Retinal pigment epithelial cell (primary cell): ENCODE measurements at regions not wholly inside any gene's neighbourhood (a gene's known extent, or its start where the extent isn't known, plus 50 kb on each side); places are given as distances from the start of the nearest gene placed in this dataset.

ENCODE experiments used
- DNase-seq: peaks from one replicate; pipeline ENCODE4 v3.0.0-alpha.2; 2010; ENCODE audit warnings: low read depth
- H3K4me3 ChIP-seq: 2 replicates; pipeline ENCODE4 v1.5.1; 2011; ENCODE audit warnings: mild to moderate bottlenecking, low read length, control low read depth, moderate library complexity
- CTCF ChIP-seq: conservative IDR thresholded peaks from 2 replicates; pipeline ENCODE4 v1.5.1; 2011; ENCODE audit warnings: low read depth, low read length, control low read depth, inconsistent platforms

- DNase-seq, result no peak
- no peak for TF ChIP-seq CTCF
- H3K4me3 ChIP-seq, result no peak overlapping the region
These were observed 169.4 kb upstream of the GLRA1 start for GRCh38 chr5:152094060-152094459.

DNA sequence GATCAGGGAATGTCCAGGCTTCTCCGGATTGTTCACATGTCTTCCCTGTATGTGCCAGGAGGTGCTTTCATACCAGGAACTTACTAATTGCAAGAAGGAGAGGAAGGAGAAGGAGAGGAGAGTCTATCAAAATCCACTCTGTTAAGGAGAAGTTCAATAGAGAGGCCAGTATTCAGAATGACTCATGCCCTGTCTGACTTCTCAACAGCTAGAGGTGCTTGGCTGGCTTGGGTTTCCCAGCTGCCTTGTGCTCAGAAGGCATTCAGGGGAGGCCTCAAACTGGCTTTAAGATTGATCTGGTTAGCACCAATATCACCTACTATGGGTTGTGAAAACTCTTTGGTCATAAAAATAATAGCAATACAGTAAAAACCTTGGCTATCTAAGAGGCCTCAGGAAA is 167.9 kb upstream of the GLRA1 start:
- no peak overlapping the region for H3K4me3 ChIP-seq
- no peak for TF ChIP-seq CTCF
- DNase-seq, result no peak

GRCh38 chr5:152089644-152090043 is 165.0 kb upstream of the GLRA1 start:
- H3K4me3 ChIP-seq, result no peak overlapping the region
- TF ChIP-seq CTCF, result no peak
- DNase-seq, result no peak

GRCh38 chr5:152086668-152087067 is 162.0 kb upstream of the GLRA1 start:
- no peak overlapping the region for H3K4me3 ChIP-seq
- peak; percentile 15 for DNase-seq
- no peak for TF ChIP-seq CTCF

DNA sequence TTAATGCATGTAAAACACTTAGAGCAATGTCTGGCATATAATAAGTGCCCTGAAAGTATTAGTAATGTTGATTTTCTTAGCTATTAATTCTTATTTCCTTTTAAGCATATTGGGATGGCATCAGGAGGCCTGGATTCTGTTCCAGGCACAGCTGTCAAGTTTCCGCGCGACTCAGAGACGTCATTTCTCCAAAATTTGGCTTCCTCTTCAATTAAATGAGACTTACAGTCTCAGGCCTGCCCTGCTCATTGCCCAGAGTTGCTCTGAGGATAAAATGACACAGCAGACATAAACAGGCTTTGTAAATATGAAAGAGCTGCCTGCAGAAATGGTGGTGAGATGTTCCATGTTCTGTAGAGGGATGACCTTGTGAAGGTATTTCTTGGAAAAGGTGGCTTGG is 159.8 kb upstream of the GLRA1 start:
- no peak for TF ChIP-seq CTCF
- no peak for DNase-seq
- no peak overlapping the region for H3K4me3 ChIP-seq

- no peak for TF ChIP-seq CTCF
- no peak overlapping the region for H3K4me3 ChIP-seq
- no peak for DNase-seq
These were observed 158.6 kb upstream of the GLRA1 start for GRCh38 chr5:152083231-152083630.

DNA sequence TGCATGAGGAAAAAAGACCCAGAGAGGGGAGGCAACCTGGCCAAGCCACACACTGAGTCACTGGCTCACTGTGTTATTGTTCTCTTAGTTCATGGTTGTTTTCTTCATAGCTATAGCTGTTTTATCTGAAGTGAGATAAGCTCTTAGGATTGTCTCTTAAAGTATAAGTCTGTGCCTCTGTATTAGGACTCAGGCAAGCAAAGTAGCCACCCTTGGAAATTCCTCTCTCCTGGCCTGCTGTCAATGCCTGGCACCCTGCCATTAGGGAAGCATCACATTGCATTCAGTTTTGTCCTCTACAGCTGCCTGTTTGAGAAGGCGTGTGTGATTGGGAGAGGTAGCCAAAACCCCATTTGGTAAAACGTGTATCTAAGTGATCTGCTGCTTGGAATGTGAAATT is 147.4 kb upstream of the GLRA1 start:
- TF ChIP-seq CTCF, result no peak
- no peak for DNase-seq
- no peak overlapping the region for H3K4me3 ChIP-seq
